ENCODE measurements at regions not wholly inside any gene's neighbourhood (a gene's known extent, or its start where the extent isn't known, plus 50 kb on each side); places are given as distances from the start of the nearest gene placed in this dataset.

GRCh38 chr17:68750208-68750562 is 149.0 kb upstream of the FAM20A start:
- Histone ChIP-seq H3K9me3 (no peaks in the 10 kb centered on the region), H3K27me3 (replicated peaks; ENCODE audit: insufficient read depth) (no peaks in the 10 kb centered on the region), H3K27ac (no peak overlapping the region), H3K36me3 (no peaks in the 10 kb centered on the region), H3K4me3 (no peak overlapping the region), H3K4me1 (replicated peaks) (no peaks in the 10 kb centered on the region)
- TF ChIP-seq CTCF (IDR thresholded peaks at IDR 0.05): no peak
- TF ChIP-seq POLR2AphosphoS5 (IDR thresholded peaks at IDR 0.05): no peak
- no peak for TF ChIP-seq POLR2A (IDR thresholded peaks at IDR 0.05)
- intact Hi-C loops (cut with DNase I): loop anchor here (10.0 kb wide), 2 partner anchors 285 to 575 kb away; no protein-coding TSS in a partner anchor
- 88% methylated on average over 6 of the region's 6 CpGs for WGBS
- DNase-seq (ENCODE audit: low spot score): no peak

DNA sequence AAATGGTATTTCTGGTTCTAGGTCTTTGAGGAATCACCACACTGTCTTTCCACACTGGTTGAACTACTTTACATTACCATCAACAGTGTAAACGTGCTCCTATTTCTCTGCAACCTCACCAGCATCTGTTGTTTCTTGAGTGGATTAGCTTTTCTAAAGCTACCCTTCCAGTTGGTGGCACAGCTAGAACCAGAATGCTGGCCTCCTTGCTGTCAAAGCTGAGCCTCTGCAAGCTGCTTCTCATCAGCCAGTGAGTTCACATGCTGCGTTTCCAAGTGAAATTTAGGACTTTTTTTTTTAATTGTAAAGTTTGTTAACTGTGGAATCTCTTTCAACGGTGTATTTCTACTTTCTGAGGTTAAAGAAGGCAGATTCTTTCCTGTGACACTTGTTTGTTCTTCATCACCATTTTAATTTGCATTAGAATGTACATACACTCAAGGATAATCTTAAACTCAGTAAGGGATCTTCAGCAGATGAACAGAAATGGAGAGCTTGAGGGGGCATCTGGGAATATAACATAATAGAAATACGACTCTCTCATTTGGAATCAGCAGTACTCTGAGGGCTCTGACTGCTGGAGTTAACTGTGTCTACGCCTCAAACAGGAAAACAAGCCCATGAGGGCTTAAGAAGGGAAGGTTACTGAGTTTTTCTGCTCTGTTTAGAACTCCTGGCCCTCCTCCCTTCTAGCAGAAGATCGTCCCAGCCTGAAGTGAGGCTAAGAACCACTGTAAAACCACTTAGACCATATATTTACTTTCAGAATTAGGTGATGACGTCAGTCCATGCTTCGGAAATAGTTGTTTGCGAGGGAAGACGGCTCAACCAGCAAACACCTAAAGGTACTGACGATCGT is 148.4 kb upstream of the FAM20A start:
- H3K4me1 ChIP-seq (replicated peaks): no peaks in the 10 kb centered on the region
- no peaks in the 10 kb centered on the region for H3K27me3 ChIP-seq (replicated peaks; ENCODE audit: insufficient read depth)
- no peak overlapping the region for H3K27ac ChIP-seq
- intact Hi-C loops (cut with DNase I): loop anchor here (10.0 kb wide), 2 partner anchors 285 to 575 kb away; no protein-coding TSS in a partner anchor
- 47% methylated on average over 12 of the region's 12 CpGs for WGBS
- DNase-seq (ENCODE audit: low spot score): no peak
- TF ChIP-seq POLR2A (IDR thresholded peaks at IDR 0.05): no peak
- no peak for TF ChIP-seq CTCF (IDR thresholded peaks at IDR 0.05)
- TF ChIP-seq POLR2AphosphoS5 (IDR thresholded peaks at IDR 0.05): no peak
- no peaks in the 10 kb centered on the region for H3K9me3 ChIP-seq
- no peaks in the 10 kb centered on the region for H3K36me3 ChIP-seq
- no peak overlapping the region for H3K4me3 ChIP-seq

GRCh38 chr17:68748381-68748780 is 147.2 kb upstream of the FAM20A start:
- no peaks in the 10 kb centered on the region for H3K9me3 ChIP-seq
- no peak overlapping the region for H3K27ac ChIP-seq
- intact Hi-C loops (cut with DNase I): no loop called here
- no peaks in the 10 kb centered on the region for H3K4me1 ChIP-seq (replicated peaks)
- no peaks in the 10 kb centered on the region for H3K27me3 ChIP-seq (replicated peaks; ENCODE audit: insufficient read depth)
- H3K4me3 ChIP-seq: no peak overlapping the region
- WGBS: 94% methylated on average over 2 of the region's 2 CpGs
- TF ChIP-seq POLR2A (IDR thresholded peaks at IDR 0.05) (no peak), CTCF (IDR thresholded peaks at IDR 0.05) (no peak), POLR2AphosphoS5 (IDR thresholded peaks at IDR 0.05) (no peak)
- no peaks in the 10 kb centered on the region for H3K36me3 ChIP-seq
- no peak for DNase-seq (ENCODE audit: low spot score)

- Histone ChIP-seq H3K9me3 (no peaks in the 10 kb centered on the region), H3K27ac (no peak overlapping the region), H3K4me3 (no peak overlapping the region), H3K27me3 (replicated peaks; ENCODE audit: insufficient read depth) (no peaks in the 10 kb centered on the region), H3K4me1 (replicated peaks) (no peaks in the 10 kb centered on the region), H3K36me3 (no peaks in the 10 kb centered on the region)
- intact Hi-C loops (cut with DNase I): no loop called here
- TF ChIP-seq POLR2AphosphoS5 (IDR thresholded peaks at IDR 0.05) (no peak), CTCF (IDR thresholded peaks at IDR 0.05) (no peak), POLR2A (IDR thresholded peaks at IDR 0.05) (no peak)
- WGBS: 91% methylated on average over 8 of the region's 8 CpGs
- no peak for DNase-seq (ENCODE audit: low spot score)
These were observed 139.6 kb upstream of the FAM20A start for GRCh38 chr17:68740555-68741447.
